ENCODE measurements at regions not wholly inside any gene's neighbourhood (a gene's known extent, or its start where the extent isn't known, plus 50 kb on each side); places are given as distances from the start of the nearest gene placed in this dataset.

- Mint-ChIP-seq H3K36me3 (ENCODE audit: insufficient read depth, unreplicated experiment) (no peaks in the 10 kb centered on the region), H3K27me3 (ENCODE audit: insufficient read depth, unreplicated experiment) (no peaks in the 10 kb centered on the region), H3K27ac (ENCODE audit: low read depth, unreplicated experiment) (no peak overlapping the region), H3K4me3 (ENCODE audit: unreplicated experiment) (no peak overlapping the region), H3K4me1 (ENCODE audit: insufficient read depth, unreplicated experiment) (no peaks in the 10 kb centered on the region), H3K9me3 (ENCODE audit: unreplicated experiment) (no peaks in the 10 kb centered on the region)
- no TSS peak for BruUV-seq (replicated peaks)
- POLR2A ChIA-PET: no interaction called here
- intact Hi-C loops (cut with micrococcal nuclease): no loop called here
- CTCF ChIA-PET: interaction anchor here (0.7 kb wide), 1 partner anchor 528 kb away, joined by 3 read pairs; no protein-coding TSS in a partner anchor
- TF ChIP-seq, protein P1, sequence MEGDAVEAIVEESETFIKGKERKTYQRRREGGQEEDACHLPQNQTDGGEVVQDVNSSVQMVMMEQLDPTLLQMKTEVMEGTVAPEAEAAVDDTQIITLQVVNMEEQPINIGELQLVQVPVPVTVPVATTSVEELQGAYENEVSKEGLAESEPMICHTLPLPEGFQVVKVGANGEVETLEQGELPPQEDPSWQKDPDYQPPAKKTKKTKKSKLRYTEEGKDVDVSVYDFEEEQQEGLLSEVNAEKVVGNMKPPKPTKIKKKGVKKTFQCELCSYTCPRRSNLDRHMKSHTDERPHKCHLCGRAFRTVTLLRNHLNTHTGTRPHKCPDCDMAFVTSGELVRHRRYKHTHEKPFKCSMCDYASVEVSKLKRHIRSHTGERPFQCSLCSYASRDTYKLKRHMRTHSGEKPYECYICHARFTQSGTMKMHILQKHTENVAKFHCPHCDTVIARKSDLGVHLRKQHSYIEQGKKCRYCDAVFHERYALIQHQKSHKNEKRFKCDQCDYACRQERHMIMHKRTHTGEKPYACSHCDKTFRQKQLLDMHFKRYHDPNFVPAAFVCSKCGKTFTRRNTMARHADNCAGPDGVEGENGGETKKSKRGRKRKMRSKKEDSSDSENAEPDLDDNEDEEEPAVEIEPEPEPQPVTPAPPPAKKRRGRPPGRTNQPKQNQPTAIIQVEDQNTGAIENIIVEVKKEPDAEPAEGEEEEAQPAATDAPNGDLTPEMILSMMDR (IDR thresholded peaks at IDR 0.05; ENCODE audit: unreplicated experiment): no peak
- no peak for DNase-seq (ENCODE audit: unreplicated experiment)
Measured at GRCh38 chr4:104890598-104891275, 255.9 kb upstream of the TET2 start.

DNA sequence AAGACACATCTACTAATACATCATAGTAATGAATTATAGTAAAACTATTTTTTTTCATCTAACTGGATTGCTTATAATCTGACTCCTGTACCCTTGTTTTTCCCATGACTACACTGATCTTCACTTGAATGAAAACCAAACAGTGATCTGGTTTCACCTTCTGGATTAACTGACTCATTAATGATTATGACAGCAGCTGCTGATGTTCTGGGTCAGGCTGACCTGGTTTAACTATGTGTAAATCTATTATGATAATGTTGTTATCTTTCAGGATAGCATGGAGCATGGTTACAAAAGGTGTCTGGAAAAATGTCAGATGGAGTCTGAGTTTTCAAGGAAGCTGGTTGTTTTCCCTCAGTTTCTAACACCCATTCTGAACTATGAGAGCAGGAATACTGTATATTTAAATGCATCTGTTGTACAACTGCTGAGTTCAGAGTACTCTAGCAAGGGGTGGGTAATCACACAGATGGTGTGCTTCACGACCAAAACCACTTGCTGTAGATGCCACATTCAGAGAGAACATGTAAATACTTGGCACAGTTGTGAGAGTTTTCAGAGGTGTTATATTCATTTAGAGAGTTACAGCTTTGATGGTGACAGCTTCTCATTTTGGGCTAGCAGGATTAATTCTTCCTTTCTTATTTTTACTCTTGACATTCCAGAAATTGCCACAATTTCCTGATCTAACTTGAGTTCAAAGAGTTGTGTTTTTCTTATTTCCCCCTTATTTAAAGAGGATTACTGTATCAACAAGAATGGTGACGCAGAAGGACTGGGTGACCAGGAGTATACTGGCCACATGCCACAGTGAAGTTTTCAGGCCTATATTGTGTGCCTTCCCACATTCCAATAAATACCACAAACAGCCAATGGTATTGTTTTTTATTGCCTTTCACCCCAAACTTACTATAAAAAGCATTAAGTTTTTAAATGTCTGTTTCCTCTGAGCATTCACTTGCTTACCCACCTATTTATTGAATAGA lies 249.7 kb upstream of the TET2 start:
- ChIA-PET CTCF (interaction anchor here (0.6 kb wide), 1 partner anchor 281 kb away, joined by 4 read pairs; no protein-coding TSS in a partner anchor), POLR2A (interaction anchor here (0.9 kb wide), 1 partner anchor 188 kb away, joined by 3 read pairs; no protein-coding TSS in a partner anchor)
- H3K4me1 Mint-ChIP-seq (ENCODE audit: insufficient read depth, unreplicated experiment): no peaks in the 10 kb centered on the region
- BruUV-seq (replicated peaks): no TSS peak
- DNase-seq (ENCODE audit: unreplicated experiment): no peak
- H3K27me3 Mint-ChIP-seq (ENCODE audit: insufficient read depth, unreplicated experiment): no peaks in the 10 kb centered on the region
- TF ChIP-seq, protein P1 (IDR thresholded peaks at IDR 0.05; ENCODE audit: unreplicated experiment): no peak
- no peaks in the 10 kb centered on the region for H3K36me3 Mint-ChIP-seq (ENCODE audit: insufficient read depth, unreplicated experiment)
- H3K4me3 Mint-ChIP-seq (ENCODE audit: unreplicated experiment): no peak overlapping the region
- intact Hi-C loops (cut with micrococcal nuclease): no loop called here
- peaks cover 10% of the 10 kb centered on the region for H3K9me3 Mint-ChIP-seq (ENCODE audit: unreplicated experiment)
- H3K27ac Mint-ChIP-seq (ENCODE audit: low read depth, unreplicated experiment): no peak overlapping the region

GRCh38 chr4:104899863-104900262 lies 246.8 kb upstream of the TET2 start:
- TF ChIP-seq, protein P1 (IDR thresholded peaks at IDR 0.05; ENCODE audit: unreplicated experiment): no peak
- no peak for DNase-seq (ENCODE audit: unreplicated experiment)
- BruUV-seq (replicated peaks): no TSS peak
- Mint-ChIP-seq H3K9me3 (ENCODE audit: unreplicated experiment) (peaks cover 10% of the 10 kb centered on the region), H3K27ac (ENCODE audit: low read depth, unreplicated experiment) (no peak overlapping the region), H3K4me3 (ENCODE audit: unreplicated experiment) (no peak overlapping the region), H3K27me3 (ENCODE audit: insufficient read depth, unreplicated experiment) (no peaks in the 10 kb centered on the region), H3K36me3 (ENCODE audit: insufficient read depth, unreplicated experiment) (no peaks in the 10 kb centered on the region), H3K4me1 (ENCODE audit: insufficient read depth, unreplicated experiment) (no peaks in the 10 kb centered on the region)
- ChIA-PET CTCF (no interaction called here), POLR2A (no interaction called here)
- intact Hi-C loops (cut with micrococcal nuclease): no loop called here

- ChIA-PET CTCF (interaction anchor here (0.6 to 1.2 kb wide), 3 partner anchors 121 to 877 kb away, joined by 3 read pairs; no protein-coding TSS in a partner anchor), POLR2A (no interaction called here)
- no peak overlapping the region for H3K4me3 Mint-ChIP-seq (ENCODE audit: unreplicated experiment)
- H3K27ac Mint-ChIP-seq (ENCODE audit: low read depth, unreplicated experiment): no peak overlapping the region
- DNase-seq (ENCODE audit: unreplicated experiment): no peak
- H3K4me1 Mint-ChIP-seq (ENCODE audit: insufficient read depth, unreplicated experiment): no peaks in the 10 kb centered on the region
- H3K36me3 Mint-ChIP-seq (ENCODE audit: insufficient read depth, unreplicated experiment): peaks cover 4% of the 10 kb centered on the region
- intact Hi-C loops (cut with micrococcal nuclease): no loop called here
- TF ChIP-seq, protein P1 (IDR thresholded peaks at IDR 0.05; ENCODE audit: unreplicated experiment): no peak
- no peaks in the 10 kb centered on the region for H3K27me3 Mint-ChIP-seq (ENCODE audit: insufficient read depth, unreplicated experiment)
- BruUV-seq (replicated peaks): no TSS peak
- H3K9me3 Mint-ChIP-seq (ENCODE audit: unreplicated experiment): peaks cover 10% of the 10 kb centered on the region
Measured at GRCh38 chr4:104901438-104901837, 245.2 kb upstream of the TET2 start.

All from MCF 10A (cell line).